IMR-90 (cell line): ENCODE measurements at regions not wholly inside any gene's neighbourhood (a gene's known extent, or its start where the extent isn't known, plus 50 kb on each side); places are given as distances from the start of the nearest gene placed in this dataset.

ENCODE experiments used
- ATAC-seq: fragments of 200-7000 bp; cut with Tn5 transposase; 2 replicates; pipeline ENCODE4 v1.9.1; 2020; ENCODE audit warnings: low read depth, mild to moderate bottlenecking, moderate library complexity
- BruUV-seq: library from RNA; stranded (reverse); fragments of 400-500 nt; replicated peaks from 2 replicates; lab custom pipeline; 2021; lab: Mats Ljungman, UMichigan
- CTCF ChIA-PET: fragments of 300-600 bp; formaldehyde crosslinking; extraction: SDS; loops from one replicate; lab custom pipeline; 2021; ENCODE audit warnings: antibody characterized with exemption; lab: Yijun Ruan, JAX
- POLR2A ChIA-PET: fragments of 300-600 bp; sonication (Branson Sonifier 250); formaldehyde crosslinking; loops from one replicate; lab custom pipeline; 2022; ENCODE audit warnings: antibody characterized with exemption; ENCODE audit not compliant: unreplicated experiment; lab: Charles Lee
- DNase-seq: peaks from one replicate; pipeline ENCODE4 v3.0.0; 2013
- H2AFZ ChIP-seq: replicated peaks from 2 replicates; pipeline ENCODE3; 2013; ENCODE audit warnings: low read length, mild to moderate bottlenecking; ENCODE audit not compliant: poor library complexity
- H2AK5ac ChIP-seq: 2 replicates; pipeline ENCODE4 v1.6.1; 2013; ENCODE audit warnings: low read depth, low read length, inconsistent platforms
- H2AK9ac ChIP-seq: replicated peaks from 2 replicates; pipeline ENCODE3; 2013; ENCODE audit warnings: mild to moderate bottlenecking, low read depth, low read length, moderate library complexity; ENCODE audit not compliant: poor library complexity
- H2BK120ac ChIP-seq: 2 replicates; pipeline ENCODE4 v1.6.1; 2013; ENCODE audit warnings: low read depth, low read length, inconsistent platforms
- H2BK15ac ChIP-seq: 3 replicates; pipeline ENCODE4 v1.6.1; 2013; ENCODE audit warnings: low read depth, low read length, inconsistent platforms
- H2BK20ac ChIP-seq: 2 replicates; pipeline ENCODE4 v1.6.1; 2013; ENCODE audit warnings: low read depth, mild to moderate bottlenecking, inconsistent platforms, low read length, moderate library complexity
- H2BK5ac ChIP-seq: 2 replicates; pipeline ENCODE4 v1.6.1; 2013; ENCODE audit warnings: mild to moderate bottlenecking, low read depth, low read length, inconsistent platforms; ENCODE audit not compliant: poor library complexity, severe bottlenecking
- H3K14ac ChIP-seq: replicated peaks from 2 replicates; pipeline ENCODE4 v1.6.1; 2013; ENCODE audit warnings: low read depth, low read length, inconsistent platforms
- H3K18ac ChIP-seq: 2 replicates; pipeline ENCODE4 v1.6.1; 2013; ENCODE audit warnings: low read depth, low read length, control low read depth
- H3K23ac ChIP-seq: 2 replicates; pipeline ENCODE4 v1.6.1; 2013; ENCODE audit warnings: low read depth, low read length, inconsistent platforms
- H3K27ac ChIP-seq: 2 replicates; pipeline ENCODE4 v1.5.1; 2013; ENCODE audit warnings: mild to moderate bottlenecking, control low read depth, low read length; ENCODE audit not compliant: insufficient read depth
- H3K27me3 ChIP-seq: 2 replicates; pipeline ENCODE4 v1.6.1; 2013; ENCODE audit warnings: low read length; ENCODE audit not compliant: control insufficient read depth, insufficient read depth
- H3K36me3 ChIP-seq: 2 replicates; pipeline ENCODE4 v1.6.1; 2013; ENCODE audit warnings: low read length, mixed read lengths; ENCODE audit not compliant: control insufficient read depth, insufficient read depth
- H3K4ac ChIP-seq: 2 replicates; pipeline ENCODE4 v1.6.1; 2013; ENCODE audit warnings: low read depth, low read length, inconsistent platforms
- H3K4me1 ChIP-seq: 2 replicates; pipeline ENCODE4 v1.6.1; 2013; ENCODE audit warnings: low read length, mixed read lengths; ENCODE audit not compliant: control insufficient read depth, insufficient read depth
- H3K4me2 ChIP-seq: 2 replicates; pipeline ENCODE4 v1.6.1; 2013; ENCODE audit warnings: low read depth, mild to moderate bottlenecking, control low read depth, low read length, moderate library complexity
- H3K4me3 ChIP-seq: 2 replicates; pipeline ENCODE4 v1.5.1; 2013; ENCODE audit warnings: low read depth, mild to moderate bottlenecking, control low read depth, low read length, moderate library complexity; ENCODE audit not compliant: insufficient read depth
- H3K56ac ChIP-seq: 2 replicates; pipeline ENCODE4 v1.6.1; 2013; ENCODE audit warnings: low read length, inconsistent platforms; ENCODE audit not compliant: insufficient read depth; ENCODE audit errors: extremely low read depth
- H3K79me1 ChIP-seq, 2 experiments: 2 replicates each; pipeline ENCODE4 v1.6.1; 2013; ENCODE audit warnings: low read length in 2 of 2, inconsistent platforms in 1 of 2, low read depth in 1 of 2
- H3K9ac ChIP-seq: 2 replicates; pipeline ENCODE4 v1.6.1; 2013; ENCODE audit warnings: low read depth, low read length, control low read depth
- H3K9me1 ChIP-seq: 2 replicates; pipeline ENCODE4 v1.6.1; 2013; ENCODE audit warnings: low read length, inconsistent platforms; ENCODE audit not compliant: insufficient read depth
- H3K9me3 ChIP-seq: 2 replicates; pipeline ENCODE4 v1.6.1; 2013; ENCODE audit warnings: low read length; ENCODE audit not compliant: control insufficient read depth, insufficient read depth
- H4K20me1 ChIP-seq: 2 replicates; pipeline ENCODE4 v1.6.1; 2013; ENCODE audit warnings: low read length, inconsistent platforms; ENCODE audit not compliant: insufficient read depth
- H4K5ac ChIP-seq: 2 replicates; pipeline ENCODE4 v1.6.1; 2013; ENCODE audit warnings: mild to moderate bottlenecking, low read depth, low read length, control low read depth
- H4K8ac ChIP-seq, 2 experiments: 2 replicates each; pipeline ENCODE4 v1.6.1; 2013; ENCODE audit warnings: low read depth in 2 of 2, low read length in 2 of 2, control low read depth in 1 of 2, inconsistent platforms in 1 of 2
- H4K91ac ChIP-seq: 2 replicates; pipeline ENCODE4 v1.6.1; 2013; ENCODE audit warnings: low read depth, low read length, inconsistent platforms; ENCODE audit not compliant: insufficient read depth
- CEBPB ChIP-seq: IDR thresholded peaks from 2 replicates; pipeline ENCODE4 v1.6.1; 2012; ENCODE audit warnings: low read depth, low read length, improper control_type of control experiment
- dilution Hi-C: fragments of 300-500 bp; cut with HindIII; formaldehyde crosslinking; loops from one replicate; pipeline ENCODE4 v1.14.3; 2018; ENCODE audit warnings: low sequenced_read_pairs; ENCODE audit not compliant: unreplicated experiment
- in situ Hi-C: fragments of 300-500 bp; cut with MboI; formaldehyde crosslinking; loops from 3 replicates; pipeline ENCODE4 v1.14.3; 2019; ENCODE audit warnings: low sequenced_read_pairs, inconsistent platforms, mixed read lengths
- intact Hi-C: fragments of 100-400 bp; cut with micrococcal nuclease; formaldehyde crosslinking; loops from 2 replicates; pipeline ENCODE4 v1.10.0; 2022

GRCh38 chr2:138293549-138293948 is 208.0 kb upstream of the SPOPL start:
- Histone ChIP-seq H3K23ac (no peak overlapping the region), H2AK5ac (no peak overlapping the region), H3K27ac (no peak overlapping the region), H4K8ac (no peak overlapping the region), H2AFZ (no peak overlapping the region), H3K9me1 (no peaks in the 10 kb centered on the region), H2BK5ac (no peak overlapping the region), H3K36me3 (no peaks in the 10 kb centered on the region), H4K5ac (no peak overlapping the region), H3K56ac (no peak overlapping the region), H3K4me3 (no peak overlapping the region), H3K14ac (no peak overlapping the region), H3K4me2 (no peak overlapping the region), H4K20me1 (no peaks in the 10 kb centered on the region), H3K27me3 (no peaks in the 10 kb centered on the region), H4K91ac (no peak overlapping the region), H3K4ac (no peak overlapping the region), H2AK9ac (no peak overlapping the region), H2BK120ac (no peak overlapping the region), H2BK20ac (no peak overlapping the region), H3K18ac (no peak overlapping the region), H3K9ac (no peak overlapping the region), H3K4me1 (no peaks in the 10 kb centered on the region), H2BK15ac (no peak overlapping the region), H3K79me1 (no peaks in the 10 kb centered on the region), H3K9me3 (no peaks in the 10 kb centered on the region)
- ChIA-PET CTCF (no interaction called here), POLR2A (no interaction called here)
- dilution Hi-C loops (no loop called here), intact Hi-C loops (no loop called here), in situ Hi-C loops (no loop called here)
- DNase-seq (no peak), ATAC-seq (no peak)
- BruUV-seq, result no TSS peak
- TF ChIP-seq CEBPB, result no peak
